HG02642 (cell line): ENCODE measurements at regions not wholly inside any gene's neighbourhood (a gene's known extent, or its start where the extent isn't known, plus 50 kb on each side); places are given as distances from the start of the nearest gene placed in this dataset.

ENCODE experiments used
- ATAC-seq: cut with Tn5 transposase; IDR thresholded peaks from one replicate; pipeline ENCODE4 v1.9.1; 2021; ENCODE audit warnings: mild to moderate bottlenecking; ENCODE audit not compliant: unreplicated experiment, poor library complexity

DNA sequence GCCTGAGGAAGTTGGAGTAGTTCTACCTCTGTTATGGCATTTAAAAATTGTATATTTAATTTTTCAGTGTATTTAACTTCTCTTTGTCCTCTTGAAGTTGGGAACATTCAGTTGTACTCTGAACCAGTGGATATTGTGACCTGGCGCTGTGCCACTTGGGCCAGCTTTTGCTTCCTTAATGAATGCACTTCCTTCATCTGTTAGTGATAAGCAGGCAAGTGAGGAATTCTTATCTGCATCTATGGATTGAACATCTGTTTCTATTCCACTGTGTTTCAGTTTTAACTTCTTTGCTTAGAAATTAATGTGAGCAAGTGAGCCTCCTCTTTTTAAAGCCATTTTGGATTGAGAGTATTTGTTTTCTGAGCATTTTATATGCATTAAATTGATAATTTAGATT, 128.3 kb downstream of the UCHL1 start:
- ATAC-seq: no peak

DNA sequence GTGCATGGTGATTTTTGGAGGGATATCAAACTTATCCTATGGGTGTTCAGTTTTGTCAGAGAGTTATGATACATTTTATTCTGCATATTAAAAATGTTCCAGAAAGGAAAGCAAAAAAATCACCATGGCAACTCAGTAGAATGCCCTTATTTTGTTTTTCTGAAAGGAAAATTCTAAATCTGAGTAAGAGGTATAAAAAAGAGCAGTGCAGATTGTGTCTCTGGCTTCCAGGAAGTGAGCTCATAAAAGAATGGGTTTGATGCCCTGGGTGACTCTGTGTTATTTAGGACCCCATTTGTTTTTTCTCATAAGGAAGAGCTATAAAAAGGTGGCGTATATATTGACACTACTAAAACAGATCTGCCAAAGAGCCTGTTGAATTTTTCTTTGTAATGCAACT, 128.8 kb downstream of the UCHL1 start:
- ATAC-seq: no peak

DNA sequence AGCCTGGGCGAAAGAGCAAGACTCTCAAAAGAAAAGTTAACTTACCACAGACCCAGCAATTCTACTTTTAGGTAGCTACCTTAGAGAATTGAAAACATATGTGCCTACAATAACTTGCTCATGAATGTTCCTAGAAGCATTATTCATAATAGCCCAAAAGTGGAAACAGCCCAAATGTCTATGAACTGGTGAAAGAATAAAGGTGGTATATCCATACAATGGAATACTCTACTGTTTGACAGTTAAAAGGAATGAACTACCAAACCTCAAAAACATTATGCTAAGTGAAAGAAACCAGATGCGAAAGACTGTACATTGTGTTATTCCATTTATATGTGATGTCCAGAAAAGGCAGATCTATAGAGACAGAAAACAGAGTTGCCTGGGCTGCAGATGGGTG, 131.4 kb downstream of the UCHL1 start:
- no peak for ATAC-seq

DNA sequence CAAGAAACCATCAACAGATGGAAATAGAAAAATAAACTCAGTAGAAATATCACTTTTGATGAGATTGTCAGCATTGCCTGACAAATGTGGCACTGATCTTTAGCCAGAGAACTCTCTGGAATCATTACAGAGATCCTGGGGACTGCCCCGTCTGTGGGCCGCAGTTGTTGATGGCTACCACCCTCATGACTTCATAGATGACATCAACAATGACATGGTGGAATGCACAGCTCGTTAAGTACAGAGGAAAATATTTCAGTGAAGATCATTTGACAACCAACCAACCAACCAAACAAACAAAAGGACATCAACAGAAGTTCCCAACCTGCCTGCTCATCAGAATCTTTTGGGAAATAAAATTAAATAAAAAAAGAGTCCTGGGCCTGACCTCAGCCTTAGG, 132.6 kb downstream of the UCHL1 start:
- no peak for ATAC-seq

DNA sequence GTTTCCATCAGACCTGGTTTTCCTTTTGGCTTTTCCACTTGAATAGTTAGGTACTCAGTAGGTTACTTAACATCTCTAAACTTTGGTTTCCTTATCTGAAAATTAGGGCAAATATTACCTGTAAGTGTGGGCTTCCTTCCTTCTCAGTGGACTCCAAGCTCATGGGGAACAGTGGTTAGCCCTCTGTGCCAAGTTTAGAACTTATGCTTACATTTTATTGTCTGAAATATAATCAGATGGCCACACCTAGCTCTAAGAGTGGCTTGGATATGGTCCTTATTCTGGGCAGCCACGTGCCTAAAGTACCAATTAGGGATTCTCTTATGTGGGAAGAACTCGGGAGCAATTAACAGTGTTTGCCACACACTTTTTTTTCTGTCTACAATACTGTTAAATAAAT, 133.9 kb downstream of the UCHL1 start:
- no peak for ATAC-seq

DNA sequence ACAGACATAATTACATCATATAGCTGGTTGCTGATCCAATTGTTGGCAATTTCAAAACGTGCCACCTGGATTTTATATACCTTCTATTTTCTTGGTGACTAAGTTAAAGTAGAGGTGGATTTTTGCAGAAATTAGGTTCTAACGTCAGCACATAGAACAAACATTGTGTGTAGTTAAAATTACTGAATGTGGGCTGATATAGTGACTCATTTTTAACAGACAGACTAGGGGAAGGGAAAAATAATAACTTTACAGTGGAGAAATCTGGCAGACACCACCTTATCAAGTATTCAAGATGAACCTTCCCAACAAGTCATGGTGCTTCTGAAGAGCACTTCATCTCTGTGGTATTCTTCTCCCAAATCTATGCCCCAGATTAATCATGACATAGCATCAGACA, 134.5 kb downstream of the UCHL1 start:
- ATAC-seq: no peak

DNA sequence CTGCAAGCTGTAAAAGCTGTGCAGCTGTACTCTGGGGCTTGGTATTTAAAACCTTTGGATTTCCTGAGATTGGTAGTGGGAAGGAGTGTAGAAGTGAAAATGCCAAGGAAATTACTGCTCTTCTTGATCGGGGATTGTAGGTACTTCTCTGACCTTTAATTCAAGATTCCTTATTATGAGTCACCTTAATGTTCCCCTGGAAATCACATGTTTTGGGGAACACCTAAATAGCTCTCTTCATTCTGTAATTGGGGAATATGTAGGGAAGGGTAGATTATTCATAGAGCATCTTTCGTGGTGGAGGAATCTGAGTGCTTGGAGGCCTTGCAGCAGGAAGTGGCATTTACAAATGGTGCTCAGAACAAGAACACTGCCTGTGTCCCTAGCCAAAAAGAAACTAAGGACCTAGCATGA, 137.8 kb downstream of the UCHL1 start:
- no peak for ATAC-seq

DNA sequence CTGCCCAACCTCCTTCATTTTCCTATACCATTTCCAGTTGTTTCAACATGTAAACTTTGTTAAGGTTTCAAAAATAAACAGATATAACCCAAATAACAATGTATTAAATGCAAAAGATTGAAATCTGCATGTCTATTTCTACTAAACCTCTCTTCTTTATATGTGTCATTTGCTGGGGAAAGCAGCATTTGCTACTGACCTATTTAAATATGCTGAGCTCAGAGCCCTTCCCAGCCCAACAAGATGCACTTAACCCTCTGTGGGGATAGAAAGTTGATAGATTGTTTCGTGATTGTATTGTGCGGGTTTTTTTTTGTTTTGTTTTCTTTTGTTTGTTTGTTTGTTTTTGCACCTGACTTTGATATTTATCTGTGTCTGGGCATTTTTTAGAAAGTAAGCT, 139.5 kb downstream of the UCHL1 start:
- ATAC-seq: no peak

DNA sequence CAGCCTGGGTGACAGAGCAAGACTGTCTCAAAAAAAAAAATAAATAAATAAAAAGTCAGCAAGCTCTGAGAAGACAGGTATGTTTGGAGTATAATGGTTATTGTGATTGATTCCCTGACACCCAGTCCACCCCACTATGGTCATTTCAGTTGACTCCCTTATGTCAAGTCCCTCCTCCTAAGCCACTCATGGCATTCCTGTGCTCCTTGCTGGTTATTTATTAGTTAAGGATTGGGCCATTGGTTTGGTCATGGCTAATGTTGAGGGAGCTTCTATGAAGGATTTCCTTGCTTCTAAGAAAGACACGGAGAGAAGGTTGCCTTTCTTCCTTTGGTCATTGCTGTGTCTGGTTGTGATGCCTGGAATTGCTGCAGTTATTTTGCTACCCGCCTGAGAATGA, 140.1 kb downstream of the UCHL1 start:
- ATAC-seq: no peak

DNA sequence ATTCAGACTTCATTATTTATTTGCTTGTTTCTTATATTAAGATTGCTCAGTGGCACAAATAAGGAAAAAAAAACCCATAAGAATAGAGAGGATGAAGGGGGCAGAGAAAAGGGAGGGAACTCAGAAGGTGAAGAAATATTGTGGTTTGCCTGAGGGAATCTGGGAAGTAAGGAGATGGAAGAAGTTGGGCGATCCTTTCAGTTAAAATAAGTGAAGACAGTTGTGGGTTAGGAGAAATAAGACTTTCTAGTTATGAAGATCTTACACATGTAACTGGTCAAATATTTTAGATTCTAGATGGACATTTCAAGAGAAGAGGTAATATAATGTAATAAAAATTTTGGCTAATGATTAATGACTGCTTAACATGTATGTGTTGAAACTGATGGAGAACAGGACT, 138.7 kb upstream of the LIMCH1 start:
- ATAC-seq: no peak

DNA sequence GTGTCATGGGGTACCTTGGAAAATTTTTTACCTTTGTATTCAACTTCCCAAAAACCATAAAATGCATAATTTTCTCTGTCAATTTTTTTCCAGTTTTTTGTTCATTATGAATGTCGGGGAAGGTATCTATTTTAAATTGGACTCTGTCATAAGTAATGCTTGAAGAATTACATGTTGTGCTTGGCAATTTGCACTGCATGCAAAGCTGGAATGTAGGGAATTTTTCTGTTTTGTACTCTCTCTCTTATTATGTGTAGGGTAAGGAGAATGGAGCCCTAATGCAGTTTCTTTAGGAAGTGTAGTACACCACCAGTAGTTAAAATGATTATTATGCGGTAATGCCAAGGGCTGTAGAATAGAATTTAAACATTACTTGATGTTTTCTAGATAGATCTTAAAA, 137.7 kb upstream of the LIMCH1 start:
- no peak for ATAC-seq

DNA sequence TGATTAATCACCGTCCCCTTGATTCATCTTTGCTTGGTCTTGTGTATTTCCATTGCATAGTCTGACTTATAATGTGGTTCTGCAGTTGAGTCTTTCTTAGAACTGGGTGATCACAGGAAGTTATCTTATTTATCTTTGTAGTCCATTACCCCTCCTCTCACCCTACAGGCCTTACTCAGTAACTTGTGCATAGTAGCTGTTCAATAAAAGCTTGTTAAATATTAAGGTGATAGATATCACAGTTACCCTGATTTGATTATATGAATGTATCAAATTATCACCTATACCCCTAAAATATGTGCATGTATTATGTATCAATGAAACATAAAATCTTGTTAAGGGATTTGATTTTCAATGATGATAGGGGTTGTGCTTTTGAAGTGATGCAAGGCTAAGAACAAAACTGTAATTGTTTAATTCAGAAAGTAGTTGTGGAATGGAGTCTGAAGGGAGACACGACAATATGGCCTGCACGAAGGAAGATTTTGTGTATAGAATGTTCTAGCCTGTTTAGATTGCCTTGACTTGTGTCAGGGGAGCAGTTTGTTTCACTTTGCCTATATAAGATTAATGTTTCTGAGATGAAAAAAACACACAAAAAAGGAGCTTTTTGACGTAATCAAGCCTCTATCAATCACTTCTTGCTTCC, 132.4 kb upstream of the LIMCH1 start:
- ATAC-seq: no peak

DNA sequence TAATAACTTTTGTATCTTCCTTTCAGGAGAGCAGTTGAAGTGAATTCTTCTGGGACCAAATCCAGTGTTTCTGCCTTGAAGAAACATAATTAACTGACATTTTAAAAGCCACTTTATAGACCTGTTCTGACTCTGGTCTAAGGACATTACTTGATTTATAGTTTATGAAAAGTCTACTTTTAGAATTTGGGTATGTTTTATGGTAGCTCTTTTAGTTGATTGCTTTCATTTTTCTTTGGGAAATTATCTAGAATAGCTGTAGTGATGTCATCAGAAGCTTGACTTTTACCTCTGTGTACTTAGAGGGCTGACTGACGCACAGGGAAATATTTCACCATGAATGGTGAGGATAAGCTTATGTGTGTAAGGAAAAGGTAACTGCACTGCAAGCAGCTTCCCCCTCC, 131.8 kb upstream of the LIMCH1 start:
- ATAC-seq: no peak

DNA sequence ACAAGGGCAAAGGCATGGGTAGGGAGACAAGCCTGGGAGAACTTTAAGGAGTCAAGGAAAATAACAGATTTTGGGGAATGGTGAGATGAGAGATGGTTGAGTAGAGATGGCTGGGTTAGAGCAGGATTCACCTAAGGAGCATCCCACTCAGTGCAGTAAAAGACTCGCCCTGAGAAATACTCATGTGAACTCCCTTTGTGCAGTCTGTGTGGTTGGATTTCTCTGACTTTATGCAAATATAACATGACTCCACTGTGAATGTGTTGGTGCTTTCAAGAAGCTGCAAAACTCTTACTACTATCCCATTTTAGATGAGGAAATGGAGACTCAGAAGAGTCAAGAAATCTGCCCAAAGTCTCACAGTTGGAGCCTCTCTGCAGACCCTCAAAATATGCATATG, 129.8 kb upstream of the LIMCH1 start:
- ATAC-seq: no peak

DNA sequence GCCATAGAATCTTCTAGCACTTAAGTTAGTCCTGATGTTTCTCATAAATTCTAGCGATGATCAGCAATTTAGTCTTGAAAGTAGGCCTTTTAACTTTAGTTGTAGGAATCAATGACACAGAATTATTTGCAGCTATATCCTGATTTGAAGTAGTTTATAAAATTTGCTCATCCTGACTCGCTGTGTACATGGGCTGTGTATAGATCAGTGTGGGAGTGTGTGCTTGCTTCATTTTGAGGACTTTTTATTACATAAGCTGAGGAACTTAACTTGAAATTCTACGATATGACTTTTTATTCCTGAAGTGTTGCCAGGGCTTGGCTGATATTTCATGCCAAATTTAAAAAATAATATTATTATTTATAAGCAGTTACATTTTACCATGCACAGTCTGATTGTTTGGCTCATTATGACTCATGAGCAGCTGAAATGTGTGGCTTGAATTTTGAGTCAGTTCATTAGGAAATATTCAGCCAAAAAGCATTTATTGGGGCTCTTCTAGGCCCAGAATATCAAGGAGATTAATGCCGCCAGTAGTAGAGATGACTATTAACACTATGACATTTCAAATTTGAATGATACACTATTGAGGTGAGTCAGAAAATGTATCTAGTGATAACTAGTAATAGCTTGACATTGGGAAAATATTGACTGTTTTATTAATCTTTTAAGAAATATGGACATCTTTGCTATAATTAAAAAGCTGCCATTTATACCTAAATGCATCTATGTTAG, 128.9 kb upstream of the LIMCH1 start:
- no peak for ATAC-seq

DNA sequence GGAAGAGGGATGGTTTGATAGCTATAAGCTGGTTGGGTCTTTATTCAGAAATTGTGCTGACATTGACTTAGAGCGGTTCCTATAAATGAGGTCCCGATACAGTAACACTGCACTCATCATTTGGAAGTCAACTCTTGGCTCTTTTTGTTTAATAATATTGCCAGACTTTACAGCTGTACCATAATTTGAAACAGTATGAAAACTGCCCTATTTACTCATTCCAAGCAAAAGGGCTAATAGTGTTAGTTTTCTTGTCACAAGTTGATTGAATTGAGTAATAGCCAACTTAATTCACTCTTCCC, 128.4 kb upstream of the LIMCH1 start:
- ATAC-seq: no peak

DNA sequence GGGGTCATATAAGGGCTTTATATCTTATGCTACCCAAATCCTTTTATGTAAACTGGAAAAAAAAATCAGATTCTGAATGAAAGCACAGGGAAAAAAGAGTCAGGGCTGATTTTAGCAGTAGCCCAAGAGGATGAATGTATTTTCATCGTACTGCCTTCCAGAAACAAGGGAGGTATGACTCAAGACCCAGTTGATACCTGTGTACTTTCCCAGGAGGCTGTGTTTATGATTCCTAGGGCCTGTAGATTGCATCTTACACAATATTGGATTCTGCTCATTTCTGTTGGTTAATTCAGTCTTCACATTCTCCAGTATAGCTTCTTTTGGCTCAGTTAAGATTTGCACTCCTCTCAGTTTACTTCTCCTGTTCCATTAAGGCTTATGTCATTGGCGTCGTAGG, 127.9 kb upstream of the LIMCH1 start:
- no peak for ATAC-seq

DNA sequence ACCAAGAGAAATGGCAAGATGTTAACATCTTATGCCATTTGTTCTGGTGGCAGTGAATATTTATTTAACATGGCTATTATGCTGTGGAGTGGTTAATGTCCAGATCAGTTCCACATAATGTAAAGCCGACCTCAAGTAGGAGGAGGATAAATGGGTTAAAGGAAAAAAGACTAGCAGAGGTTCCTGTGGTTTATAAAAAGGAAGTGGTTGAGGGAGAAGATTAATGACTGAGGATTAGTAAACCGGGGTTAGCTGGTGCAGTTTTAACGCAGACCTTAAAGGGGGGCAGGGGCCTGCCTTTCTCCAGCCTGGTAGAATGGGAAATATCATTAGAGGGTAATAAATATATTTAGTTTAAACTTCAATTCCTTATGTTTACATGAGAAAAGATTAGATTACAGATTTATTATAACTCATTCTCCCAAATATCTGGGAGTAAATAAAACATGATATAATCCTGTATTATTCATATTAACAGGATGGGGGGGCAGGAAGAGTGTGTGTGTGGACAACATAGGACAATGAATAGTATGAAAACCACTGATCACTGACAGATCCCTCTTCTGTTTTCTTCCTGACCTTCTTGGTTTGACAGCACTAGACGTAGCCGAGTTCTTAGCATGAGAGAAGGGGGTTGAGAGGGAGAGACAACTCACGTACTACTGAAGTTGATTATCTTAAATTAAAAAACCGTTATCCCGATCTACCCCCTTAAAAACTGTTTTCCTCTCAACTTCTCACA, 124.1 kb upstream of the LIMCH1 start:
- ATAC-seq: no peak

DNA sequence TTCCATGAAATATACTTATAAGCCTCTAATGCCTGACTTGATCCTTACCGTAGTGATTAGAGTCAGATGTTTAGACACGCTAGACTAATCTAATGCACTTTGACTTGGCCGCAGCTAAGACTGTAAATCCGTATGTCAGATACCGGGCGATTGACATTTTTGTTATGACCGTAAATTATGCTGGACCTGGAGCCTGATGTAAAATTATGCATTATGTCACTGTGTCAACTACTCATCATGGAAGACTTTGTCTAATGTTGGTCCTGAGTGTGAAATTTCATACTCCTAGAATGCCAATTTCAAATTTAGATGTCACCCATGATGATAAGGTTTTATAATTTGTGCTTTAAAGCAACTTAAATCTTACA, 123.6 kb upstream of the LIMCH1 start:
- ATAC-seq: no peak

DNA sequence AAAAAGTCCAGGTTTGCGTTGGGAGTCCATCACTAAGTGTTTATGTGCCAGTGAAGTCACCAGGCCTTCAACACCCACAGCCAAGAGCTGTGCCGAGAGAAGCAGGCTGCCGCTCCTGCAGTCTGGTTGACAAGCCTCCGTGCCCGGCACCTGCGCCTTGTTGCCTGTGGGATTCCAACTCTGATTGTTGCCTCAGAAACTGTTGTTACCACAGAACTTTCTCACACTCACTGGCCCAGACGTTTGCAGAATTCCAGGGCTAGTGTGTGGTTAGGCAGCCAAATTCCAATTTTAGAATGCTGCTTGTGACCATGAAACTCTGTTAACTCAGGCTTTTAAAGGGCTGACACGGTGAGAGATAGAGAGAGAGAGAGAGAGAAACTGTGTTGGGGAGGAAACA, 119.5 kb upstream of the LIMCH1 start:
- no peak for ATAC-seq

DNA sequence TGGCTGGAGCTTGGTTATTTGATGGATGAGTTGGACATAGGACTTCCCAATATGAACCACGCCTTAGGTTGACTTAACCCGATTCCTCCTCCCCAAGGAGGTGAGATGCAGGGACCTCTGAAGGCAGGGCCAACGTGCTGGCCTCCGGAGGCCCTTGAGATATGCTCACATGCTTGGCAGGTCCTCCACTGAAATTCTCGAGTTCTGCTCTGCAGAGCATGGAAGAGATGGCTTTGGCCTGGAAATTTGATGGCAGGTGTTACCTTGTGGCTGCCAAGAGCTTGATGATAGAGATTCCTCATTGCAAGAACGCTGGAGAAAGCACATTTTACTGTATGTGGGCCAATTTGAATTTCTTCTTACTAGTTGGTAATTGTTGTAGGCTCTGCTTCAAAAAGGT, 117.4 kb upstream of the LIMCH1 start:
- no peak for ATAC-seq

DNA sequence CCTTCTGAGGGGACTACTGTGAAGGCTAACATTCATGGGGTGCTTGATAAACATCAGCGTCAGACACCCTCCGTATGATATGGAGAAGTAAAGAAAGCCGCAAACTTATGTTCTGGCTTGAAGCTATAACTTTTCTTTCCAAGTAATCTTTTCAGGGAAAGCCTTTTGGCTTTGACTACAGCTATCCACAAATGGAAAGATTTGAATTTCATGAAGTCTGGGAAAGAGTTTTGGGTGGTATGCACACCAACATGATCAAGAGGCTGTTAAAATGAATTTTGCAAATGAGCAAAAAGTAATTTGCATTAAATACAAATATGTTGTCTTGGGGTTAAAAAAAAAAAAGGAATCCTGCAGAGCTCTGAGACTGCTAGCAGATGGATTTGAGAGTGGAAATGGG, 114.8 kb upstream of the LIMCH1 start:
- no peak for ATAC-seq
